Stimulated activated CD4-positive, alpha-beta T cell treated with anti-CD3 and anti-CD28 coated beads, Interleukin-4, amount 100 ng/mL, for 4 hours (primary cell): ENCODE measurements at regions not wholly inside any gene's neighbourhood (a gene's known extent, or its start where the extent isn't known, plus 50 kb on each side); places are given as distances from the start of the nearest gene placed in this dataset.

ENCODE experiments used
- DNase-seq, 2 experiments: peaks; one replicate each; pipeline ENCODE4 v3.0.0-alpha.2; 2020

DNA sequence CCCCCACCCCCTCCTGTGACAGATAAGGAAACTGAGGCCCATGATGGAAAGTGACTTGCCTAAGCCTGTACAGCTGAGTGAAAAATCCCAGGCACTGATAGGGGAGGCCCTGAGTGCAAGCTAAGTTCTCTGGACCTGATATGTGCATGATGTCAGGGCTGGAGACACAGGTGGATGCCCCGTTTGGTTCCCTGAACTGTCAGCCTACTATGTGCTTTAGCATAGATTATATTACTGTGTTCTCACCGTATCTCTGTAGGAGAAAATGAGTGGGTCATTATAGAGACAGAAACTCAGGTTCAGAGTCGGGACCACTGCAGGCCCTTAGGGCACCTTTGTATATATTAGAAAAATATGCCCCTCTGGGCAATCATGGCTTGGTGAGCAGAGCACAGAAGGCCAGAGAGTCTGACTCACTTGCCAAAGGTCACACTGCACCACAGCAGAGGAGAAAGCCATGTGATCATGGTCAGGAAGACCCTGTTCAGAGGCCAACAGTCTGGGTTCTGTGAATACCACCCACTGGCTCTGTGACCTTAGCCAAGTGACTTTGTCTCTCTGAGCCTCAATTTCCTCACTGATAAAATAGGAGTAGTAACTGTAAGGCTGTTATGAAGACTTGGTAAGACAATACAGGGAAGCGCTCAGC, 145.8 kb upstream of the WNT4 start:
- DNase-seq: no peak

DNA sequence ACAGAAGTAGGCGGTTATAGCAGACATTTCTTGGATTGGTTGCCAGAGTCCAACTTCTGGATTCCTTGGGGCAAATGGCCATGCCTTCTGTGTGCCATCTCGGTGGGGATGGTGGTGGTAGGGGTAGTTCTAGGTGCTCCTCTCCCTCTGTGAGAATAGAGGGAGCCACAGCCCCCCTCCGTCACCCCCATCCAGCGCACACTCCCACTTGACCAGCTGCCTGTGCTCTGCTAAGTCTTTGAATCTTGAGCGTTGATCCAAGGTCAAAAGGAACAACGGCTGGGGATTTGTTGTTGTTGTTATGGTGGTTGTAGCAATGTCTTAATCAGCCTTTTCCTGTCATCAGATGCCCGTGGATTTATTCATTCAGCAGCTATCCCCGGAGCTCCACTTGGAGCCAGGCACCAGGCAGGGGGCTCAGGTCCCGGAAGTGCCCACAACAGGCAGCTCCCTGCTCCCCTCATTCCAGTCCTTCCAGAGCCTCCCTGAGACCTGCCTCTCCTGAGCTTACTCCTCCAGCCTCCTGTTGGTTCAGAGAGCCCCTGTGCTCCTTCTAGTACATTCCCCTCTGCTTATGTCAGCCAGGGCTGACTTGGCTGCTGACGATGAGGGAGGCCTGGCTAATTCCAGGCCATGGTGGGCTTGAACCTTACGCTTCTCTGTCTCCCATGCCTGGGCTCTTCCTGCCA, 146.6 kb upstream of the WNT4 start:
- no peak for DNase-seq

DNA sequence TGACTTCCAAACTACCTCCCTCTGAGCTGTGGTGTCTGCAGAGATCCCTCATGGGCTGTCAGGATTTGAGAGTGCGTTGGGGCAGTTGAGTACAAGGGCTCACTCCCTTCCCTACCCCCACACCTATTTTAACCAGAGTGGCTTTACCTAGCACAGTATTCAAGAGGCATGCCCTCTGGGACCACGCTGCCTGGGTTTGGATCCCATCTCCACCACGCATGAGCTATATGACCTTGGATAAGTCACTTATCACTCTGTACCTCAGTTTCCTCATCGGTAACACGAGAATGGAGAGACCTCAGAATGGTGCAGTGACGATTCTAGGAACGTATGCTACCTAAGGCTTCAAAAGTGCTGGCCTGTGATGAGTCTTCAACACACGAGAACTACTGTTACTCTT, 147.3 kb upstream of the WNT4 start:
- no peak for DNase-seq

DNA sequence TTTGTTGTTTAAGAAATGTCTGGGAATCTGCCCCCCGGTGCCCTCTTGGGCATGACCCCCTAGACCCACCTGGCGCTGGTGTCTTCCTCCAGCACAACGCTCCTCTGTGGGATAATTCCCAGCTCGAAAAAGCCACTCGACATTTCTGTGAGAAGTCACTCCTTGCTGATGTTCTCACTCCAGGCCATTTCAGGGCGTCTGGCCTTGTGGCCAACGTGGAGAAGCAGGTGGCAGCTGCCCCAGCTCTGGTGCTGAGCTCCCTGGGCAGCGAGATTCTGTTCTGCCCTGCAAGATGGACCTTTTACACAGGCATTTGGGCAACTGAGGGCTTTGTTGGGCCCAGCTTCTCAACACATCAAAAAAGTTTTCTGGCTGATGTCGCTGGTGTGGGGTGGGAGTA, 147.7 kb upstream of the WNT4 start:
- no peak for DNase-seq

DNA sequence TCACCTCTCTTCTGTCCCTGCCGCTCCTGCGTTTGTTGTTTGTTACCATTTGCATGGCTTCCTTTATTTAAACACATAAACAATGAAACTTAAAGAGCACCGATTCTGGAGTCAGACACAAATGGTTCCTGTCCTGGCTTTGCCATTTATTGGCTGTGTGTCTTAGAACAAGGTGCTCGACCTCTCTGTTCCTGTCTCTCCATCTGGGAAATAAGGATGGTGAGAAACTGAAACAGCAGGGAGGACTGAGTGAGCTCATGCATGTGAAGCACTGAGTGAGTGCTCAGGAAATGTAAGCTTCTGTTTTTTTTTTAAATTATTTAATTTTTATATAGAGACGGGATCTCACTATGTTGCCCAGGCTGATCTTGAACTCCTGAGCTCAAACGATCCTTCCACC, 148.2 kb upstream of the WNT4 start:
- DNase-seq: no peak

DNA sequence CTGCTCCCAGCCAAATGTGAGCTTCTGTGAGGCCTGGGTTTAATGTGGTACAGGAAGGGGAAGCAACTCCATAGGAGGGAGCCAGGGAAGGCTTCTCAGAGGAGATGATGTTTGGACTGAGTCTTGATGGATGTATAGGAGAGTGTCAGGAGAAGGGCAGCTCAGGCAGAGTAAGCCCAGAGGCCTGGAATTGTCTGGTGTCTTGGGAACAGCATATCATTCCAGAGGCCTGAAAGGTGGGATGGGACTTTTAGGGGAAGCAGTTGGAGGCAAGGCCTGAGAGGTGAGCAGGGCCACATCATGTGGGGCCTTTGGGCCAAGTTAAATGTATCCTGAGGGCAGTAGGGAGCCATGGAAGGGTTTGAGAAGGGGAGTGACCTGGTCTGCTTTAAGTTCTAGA, 148.6 kb upstream of the WNT4 start:
- no peak for DNase-seq

DNA sequence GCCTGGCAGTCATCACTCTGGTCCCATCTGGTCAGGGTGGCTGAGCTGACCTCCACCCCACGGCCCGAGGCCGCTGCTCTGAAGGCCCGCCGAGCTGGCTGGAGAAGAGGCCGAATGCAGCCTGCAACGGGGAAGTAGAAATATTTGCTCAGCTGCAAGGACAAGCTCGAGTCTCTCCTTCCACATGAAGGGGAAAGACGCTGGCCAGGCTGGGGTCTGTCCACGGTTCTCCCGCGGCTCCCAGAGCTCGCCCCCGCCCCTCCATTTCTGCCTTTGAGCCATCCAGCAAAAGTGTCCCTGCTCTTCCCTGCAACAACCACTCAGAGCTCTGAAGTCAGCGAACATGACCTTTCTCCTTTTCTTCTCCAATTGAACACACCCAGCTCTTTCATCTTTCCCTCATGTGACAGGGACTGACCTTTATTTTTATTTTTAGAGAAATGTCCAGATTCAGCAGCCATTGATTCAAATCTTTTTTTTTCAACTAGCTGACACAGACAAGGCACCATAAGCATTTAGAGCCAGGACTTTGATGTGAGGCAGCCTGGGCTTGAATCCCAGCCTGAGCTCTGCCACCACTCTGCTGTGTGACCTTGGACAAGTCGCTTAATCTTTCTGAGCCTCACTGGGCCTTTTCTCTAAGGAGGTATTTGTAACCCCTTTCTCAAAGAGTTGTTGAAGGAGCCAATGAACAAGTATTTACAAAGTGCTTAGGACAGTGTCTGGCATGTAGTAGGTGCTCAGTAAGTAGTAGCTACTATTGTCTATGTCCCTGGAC, 149.3 kb upstream of the WNT4 start:
- DNase-seq: no peak

DNA sequence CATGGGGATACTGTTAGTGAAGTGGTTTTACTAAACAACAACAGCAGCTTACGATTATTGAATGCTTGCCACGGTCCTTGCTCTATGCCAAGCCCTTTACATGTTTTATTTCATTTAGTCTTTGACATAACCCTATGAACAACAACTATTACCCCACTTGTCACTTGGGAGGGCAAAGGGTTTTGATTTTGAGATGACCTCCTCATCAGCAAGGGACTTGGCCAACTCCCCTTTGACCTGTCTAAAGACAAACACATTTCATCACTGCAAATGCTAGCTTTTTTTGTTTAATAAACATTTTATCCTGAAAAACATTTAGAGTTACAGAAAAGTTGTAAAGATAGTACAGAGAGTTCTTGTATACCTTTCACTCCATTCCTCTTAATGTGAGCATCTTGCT, 152.5 kb upstream of the WNT4 start:
- no peak for DNase-seq

DNA sequence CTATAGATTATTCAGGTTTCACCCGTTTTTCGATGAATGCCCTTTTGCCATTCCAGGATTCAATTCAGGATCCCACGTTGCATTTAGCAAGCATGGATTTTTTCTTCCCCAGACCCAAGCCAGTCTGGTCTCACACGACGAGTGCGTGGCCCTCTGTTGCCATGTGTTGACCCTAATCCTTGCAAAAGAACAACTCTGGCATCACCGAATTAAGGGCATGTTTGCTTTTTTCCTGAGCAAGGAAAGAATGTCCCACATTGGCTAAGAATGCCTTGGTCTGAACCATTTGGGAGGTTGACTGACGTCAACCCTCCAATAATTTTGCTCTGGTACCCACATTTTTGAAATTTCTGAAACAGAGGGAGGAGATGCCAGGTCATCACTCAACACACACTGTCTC, 153.0 kb upstream of the WNT4 start:
- no peak for DNase-seq

DNA sequence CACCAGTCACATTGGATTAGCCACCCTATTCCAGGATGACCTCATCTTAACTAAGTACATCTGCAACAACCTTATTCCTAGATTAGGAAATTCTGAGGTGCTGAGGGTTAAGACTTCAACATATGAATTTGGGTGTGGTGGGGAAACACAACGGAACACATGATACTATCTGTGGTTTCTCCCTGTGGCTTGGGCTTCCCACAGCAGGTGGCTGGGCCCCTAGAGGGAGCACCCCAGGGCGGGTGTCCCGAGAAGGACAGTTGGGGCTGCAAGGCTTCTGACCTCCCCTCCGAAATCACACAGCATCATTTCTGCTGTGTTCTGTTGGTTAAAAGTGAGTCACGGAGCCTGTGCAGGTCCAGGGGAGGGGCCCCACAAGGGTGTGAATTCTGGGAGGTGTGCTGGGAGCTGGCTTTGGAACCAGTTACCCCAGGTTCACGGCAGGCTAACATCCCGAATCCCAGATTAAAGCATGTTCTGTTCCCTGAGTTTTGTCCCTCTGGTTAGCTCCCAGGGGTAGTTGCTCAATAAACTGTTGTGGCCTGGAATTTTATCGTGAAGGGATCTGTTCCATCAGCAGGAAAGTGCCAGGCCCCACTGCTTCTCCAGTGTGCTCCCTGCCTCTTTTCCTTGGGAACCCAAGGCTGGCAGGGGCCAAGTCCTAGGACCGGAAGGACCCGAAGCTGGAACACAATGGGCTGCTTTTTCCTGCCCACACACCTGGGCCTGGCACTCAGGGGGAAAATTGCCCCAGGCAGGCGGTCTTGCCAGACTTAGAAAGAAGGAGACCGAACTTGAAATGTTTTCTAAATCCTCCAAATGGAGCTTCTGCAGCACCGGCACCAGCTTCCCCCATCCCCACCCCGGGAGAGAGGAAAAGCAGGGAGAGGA, 154.0 kb upstream of the WNT4 start:
- DNase-seq: no peak

DNA sequence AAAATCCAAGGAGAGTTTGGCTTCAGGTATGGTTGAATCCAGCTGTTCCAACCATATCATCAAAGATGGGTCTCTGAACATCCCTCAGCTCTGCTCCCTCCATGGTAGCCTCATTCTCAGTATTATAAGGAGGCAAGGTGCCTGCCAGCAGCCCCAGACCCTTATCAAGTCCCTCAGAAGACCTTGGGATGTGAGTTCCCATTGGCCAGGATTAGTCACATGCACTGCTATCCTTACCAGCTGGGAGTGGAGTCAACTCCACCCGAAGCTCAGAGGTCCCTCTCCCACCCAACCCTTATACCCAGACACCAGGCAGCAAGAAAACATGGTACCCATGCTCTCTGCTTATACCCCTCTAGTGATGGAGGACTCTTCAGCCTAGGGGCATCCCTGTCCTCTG, 153.7 kb upstream of the ZBTB40 start:
- no peak for DNase-seq

DNA sequence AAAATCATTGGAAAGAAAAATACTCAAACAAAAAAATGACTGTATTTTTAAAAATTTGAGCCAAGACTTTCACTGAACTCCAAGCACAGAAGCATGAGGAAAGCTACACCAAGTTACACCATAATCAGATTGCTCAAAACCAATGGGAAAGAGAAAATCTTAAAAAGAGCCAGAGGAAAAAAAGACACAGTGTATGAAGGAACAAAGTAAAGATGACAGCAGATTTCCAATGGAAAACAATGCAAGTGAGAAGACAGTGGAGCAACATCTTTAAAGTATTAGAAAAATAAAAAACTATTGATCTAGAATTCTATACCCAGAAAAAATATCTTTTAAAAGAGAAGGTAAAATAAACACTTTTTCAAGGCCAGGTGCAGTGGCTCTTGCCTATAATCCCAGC, 147.8 kb upstream of the ZBTB40 start:
- DNase-seq: no peak

DNA sequence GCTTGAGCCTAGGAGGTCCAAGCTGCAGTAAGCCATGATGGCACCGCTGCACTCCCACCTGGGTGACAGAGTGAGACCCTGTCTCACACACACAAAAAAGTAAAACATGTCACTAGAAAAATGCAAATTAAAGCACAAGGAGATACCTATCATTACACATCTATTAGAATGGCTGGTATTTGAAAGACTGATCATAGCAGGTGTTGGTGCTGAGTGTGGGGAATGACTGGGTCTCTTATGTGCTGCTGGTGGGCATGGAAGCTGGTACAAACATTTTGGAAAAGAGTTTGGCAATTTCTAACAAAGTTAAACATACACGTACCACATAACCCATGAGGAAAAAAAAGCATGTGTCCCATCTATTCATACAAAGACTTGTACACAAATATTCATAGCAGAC, 142.1 kb upstream of the ZBTB40 start:
- no peak for DNase-seq

DNA sequence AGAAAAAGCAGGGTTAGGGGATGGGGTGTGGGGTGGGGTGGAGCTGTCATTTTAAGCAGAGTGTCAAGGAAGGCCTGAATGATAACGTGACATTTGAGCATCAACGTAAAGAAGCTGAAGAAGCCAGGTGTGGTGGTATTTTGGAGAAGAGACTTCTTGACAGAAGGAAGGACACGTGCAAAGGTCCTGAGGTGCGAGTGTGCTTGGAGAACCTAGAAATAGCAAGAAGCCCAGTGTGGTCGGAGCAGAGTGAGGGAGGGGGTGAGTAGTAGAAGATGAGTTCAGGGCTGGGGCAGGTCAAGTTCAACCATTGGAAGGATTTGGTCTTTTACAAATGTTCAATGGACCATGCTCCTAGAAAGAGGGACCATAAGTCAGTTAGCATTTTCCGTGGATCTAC, 140.2 kb upstream of the ZBTB40 start:
- DNase-seq: no peak

DNA sequence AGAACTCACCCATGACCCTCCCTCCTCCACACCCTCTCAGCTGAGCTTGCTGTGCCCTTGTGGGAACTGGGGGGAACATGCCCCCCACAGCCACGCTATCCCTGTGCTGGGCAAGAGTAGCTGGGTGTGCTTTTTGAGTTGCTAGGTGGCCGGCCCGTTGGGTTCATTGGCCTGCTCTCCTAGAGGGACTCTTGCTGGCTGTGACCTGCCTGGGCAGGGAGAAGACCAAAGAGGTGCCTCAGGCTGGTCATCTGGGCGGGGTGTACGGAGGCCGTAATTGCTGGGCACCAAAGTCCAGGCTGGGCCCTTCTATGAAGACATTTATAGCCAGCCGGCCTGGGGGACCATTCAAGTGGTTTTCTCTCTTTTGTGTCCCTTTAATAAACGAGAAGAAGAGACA, 138.3 kb upstream of the ZBTB40 start:
- DNase-seq: no peak

DNA sequence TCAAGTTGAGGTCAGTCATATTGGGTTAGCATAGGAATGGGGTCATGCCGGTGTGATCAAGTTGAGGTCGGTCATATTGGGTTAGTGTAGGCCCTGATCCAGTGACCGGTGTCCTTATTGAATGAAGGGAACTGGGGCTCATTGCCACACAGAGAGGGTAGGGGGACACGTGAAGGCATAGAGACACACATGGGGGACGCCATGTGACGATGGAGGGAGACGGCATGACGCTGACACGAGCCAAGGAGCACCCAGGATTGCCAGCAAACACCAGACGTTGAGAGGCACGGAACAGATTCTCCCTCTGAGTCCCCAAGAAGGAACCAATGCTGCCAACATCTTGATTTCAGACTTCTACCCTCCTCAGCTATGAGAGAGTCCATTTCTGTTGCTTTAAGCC, 136.9 kb upstream of the ZBTB40 start:
- no peak for DNase-seq

DNA sequence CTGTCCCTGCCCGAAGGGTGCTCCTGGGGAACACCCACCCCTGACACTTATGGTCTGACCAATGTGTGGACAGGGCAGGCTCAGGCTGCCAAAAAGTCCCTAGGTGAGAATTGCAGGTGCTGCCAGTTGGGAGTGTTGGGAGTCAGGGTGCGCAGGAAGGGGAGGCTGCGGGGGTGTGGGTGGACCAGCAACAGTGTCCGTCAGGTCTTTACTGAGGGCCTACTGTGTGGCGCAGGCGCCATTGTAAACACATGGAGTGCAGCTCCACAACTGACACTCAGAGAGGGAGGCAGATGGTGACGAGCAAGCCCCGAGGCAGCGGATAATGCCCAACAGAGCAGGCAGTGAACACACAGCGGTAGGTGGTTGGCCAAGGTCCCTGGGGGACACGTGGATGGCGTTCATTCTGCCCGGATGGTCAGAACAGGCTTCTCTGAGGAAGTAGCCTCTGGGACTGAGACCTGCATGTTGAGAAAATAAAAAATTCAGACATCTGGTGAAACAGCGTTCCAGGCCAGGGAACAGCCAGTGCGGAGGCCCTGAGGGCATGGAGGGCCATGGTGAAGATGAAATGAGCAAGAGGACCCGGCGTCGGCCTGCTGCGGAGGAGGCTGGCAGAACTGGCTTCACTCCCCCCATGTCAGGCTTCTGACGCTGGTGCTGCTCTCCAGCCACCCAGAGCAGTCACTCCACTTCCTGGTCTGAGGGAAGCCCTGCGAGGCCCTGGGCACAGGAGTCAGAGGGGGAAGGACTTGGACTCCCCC, 136.2 kb upstream of the ZBTB40 start:
- DNase-seq: no peak

DNA sequence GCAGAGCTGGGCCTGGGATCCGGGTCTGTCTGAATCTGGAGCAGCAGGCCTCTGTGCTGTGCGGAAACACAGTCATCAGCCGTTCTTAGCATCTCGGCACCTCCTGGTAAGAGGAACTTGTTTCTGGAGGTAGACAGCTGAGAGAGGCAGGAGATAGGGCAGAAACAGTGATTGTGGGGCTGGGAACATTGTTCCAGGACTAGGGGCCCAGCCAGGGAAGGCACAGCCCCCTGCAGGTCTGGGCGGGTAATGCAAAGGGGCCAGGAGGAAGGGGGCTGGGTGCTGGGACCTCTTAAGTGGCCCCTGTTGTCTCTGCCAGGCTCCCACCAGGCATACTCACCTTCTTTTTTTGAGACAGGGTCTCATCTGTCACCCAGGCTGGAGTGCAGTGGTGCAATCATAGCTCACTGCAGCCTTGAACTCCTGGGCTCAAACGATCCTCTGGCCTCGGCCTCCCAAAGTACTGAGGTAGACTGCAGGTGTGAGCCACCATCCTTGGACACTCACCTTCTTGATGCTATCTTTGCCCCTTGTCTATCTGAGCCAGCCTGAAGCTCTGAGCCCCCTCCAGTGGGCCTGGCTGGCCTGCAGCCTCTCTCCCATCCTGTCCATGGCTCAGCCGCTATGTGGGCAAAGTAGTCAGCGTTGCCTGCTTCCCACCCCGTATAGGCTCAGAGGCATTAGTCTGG, 134.3 kb upstream of the ZBTB40 start:
- no peak for DNase-seq

DNA sequence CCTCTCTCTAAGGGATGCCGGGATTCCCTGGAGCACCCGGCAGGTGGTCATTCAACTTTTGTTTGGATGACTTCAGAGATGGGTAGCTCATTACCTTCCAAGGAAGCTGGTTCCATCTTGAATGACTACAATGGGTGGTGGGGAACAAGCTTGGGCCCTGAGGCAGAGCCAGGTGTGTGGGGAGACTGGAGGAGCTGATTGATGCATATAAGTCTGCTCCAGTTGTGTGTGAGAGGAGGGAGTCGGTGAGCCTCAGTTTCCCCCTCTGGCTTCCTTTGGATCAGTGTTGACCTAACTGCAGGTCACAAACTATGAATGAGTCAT, 133.8 kb upstream of the ZBTB40 start:
- DNase-seq: no peak

DNA sequence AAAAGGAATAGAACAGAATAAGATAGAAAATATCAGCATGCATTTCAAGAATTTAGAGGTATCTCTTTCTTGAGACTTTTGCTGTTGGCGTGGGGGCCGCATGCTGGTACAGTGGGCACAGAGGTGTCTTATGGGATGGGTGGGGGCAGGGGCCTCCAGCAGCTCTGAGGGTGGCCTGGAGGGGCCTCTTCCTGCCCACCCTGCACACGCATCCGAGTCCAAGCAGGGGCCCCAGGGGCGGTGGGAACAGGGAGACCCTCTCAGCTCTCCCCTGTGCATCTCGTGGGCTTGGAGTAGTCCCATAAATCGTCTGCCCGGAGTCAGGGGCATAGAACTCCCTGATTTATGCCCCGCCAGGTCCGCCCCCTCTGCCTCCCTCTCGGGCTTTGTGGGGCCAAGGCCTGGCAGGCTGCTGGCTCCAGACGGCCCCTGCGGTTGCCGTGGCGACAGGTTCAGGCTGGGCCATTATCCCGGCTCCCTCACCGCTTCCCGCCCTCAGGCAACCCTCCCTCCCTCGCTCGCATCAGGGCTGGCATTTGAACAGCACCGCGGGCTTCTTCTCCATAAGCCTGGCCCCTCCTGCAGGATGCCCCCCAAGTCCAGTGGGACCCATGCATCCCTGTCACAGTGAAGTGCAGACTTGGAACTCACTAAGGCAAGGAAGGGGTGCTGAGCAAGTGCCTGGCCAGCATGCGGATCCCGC, 133.2 kb upstream of the ZBTB40 start:
- DNase-seq: no peak

DNA sequence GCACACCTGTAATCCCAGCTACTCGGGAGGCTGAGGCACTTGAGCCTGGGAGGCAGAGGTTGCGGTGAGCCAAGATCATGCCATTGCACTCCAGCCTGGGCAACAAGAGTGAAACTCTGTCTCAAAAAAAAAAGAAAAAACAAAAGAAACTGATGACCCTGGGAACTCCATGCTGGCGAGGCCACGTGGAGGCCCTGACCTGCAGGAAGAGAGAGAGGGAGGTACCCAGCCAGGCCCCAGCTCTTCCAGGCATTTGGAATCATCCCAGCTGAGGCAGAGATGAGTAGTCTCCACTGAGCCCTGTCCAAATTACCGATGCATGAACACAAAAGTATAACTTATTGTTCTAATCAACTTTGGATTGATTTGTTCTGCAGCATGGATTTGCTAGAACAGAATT, 132.0 kb upstream of the ZBTB40 start:
- DNase-seq: no peak
